ENCODE measurements at regions not wholly inside any gene's neighbourhood (a gene's known extent, or its start where the extent isn't known, plus 50 kb on each side); places are given as distances from the start of the nearest gene placed in this dataset.

DNA sequence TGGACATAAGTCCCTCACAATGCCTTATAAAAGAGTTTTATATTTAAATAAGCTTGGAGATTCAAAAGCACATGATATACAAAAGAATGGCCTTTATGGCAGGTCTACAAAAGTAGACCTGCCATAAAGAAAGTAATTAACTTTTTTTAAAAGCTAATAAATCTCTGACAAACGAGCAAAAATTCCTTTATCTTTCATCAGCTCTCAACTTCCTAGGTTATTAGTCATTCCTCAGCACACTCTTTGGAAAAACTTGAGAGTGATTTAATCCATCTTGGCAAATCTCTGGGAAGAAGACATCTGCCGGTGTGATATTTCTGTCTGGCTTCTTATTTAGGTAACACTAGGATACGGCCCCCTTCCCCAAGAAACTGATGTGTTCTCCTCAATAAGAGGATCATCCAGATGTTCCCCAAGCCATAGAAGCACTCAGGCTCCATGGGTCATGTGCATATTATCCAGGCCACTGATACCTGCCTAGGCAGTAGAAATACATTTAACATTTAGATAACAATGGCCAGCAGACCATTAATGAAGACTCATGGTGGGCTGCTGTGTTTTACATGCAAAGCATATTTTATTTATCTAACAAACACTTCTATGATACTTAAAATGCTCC lies 372.7 kb downstream of the LIG4 start:
- ATAC-seq (no peak), DNase-seq (no peak)
- H3K4me1 Mint-ChIP-seq (ENCODE audit: low read depth), result no peaks in the 10 kb centered on the region
- ChIA-PET POLR2A (no interaction called here), CTCF (no interaction called here)
- H3K36me3 Mint-ChIP-seq (ENCODE audit: low read depth), result no peaks in the 10 kb centered on the region
- no peaks in the 10 kb centered on the region for H3K27me3 Mint-ChIP-seq (ENCODE audit: low read depth)
- H3K27ac Mint-ChIP-seq, result no peak overlapping the region
- no peaks in the 10 kb centered on the region for H3K9me3 Mint-ChIP-seq (ENCODE audit: insufficient read depth)
- H3K4me3 Mint-ChIP-seq, result no peak overlapping the region

DNA sequence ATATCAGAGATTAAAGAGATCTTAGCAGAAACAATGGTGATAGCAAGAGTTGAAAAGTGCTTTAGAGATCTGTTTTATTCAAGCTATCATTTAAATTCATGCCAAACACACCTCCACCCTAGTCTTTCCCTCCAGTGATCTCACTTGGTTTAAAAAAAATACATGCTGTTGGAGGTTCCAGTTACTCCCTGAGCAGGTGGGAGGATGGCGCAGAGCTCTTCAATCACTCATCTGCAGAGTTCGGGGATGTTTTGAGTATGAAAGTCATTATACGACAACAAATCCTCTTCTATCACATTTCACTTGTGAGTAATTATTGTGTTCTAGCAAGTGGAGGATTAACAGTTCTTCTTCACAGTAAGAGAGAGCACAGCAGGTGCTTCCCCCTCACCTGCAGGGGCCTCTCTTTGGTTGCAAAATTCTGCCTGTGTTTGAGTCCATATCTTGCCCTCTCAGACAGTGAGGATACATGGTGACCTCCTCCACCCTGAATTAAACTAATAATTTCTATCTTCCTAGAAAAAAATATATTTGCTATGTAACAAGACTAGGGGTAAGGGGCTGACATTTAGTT lies 376.7 kb downstream of the LIG4 start:
- H3K27ac Mint-ChIP-seq, result no peak overlapping the region
- no peaks in the 10 kb centered on the region for H3K36me3 Mint-ChIP-seq (ENCODE audit: low read depth)
- no peak for DNase-seq
- ATAC-seq, result no peak
- POLR2A ChIA-PET, result no interaction called here
- H3K27me3 Mint-ChIP-seq (ENCODE audit: low read depth), result no peaks in the 10 kb centered on the region
- H3K4me1 Mint-ChIP-seq (ENCODE audit: low read depth), result no peaks in the 10 kb centered on the region
- no peak overlapping the region for H3K4me3 Mint-ChIP-seq
- CTCF ChIA-PET, result no interaction called here
- no peaks in the 10 kb centered on the region for H3K9me3 Mint-ChIP-seq (ENCODE audit: insufficient read depth)

DNA sequence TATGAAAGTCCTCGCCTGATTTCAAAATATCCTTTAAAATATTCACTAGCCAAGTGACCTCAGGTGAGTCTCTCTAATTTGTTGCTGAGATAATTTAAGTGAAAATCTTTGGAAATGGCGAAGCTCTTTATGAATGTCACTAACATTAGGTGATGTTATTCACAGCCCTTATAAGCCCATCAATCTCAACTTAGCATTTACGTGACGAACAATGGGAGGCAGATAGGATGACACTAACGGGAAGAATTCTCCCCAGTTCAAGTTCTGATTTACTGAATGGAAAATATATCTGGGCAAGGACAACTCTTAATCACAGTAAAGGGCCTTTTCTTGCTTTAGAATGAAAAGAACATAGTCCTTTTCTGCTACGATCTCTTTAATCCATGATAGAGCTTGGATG lies 378.7 kb downstream of the LIG4 start:
- H3K27me3 Mint-ChIP-seq (ENCODE audit: low read depth), result no peaks in the 10 kb centered on the region
- no peak for ATAC-seq
- no peaks in the 10 kb centered on the region for H3K9me3 Mint-ChIP-seq (ENCODE audit: insufficient read depth)
- DNase-seq, result no peak
- ChIA-PET CTCF (no interaction called here), POLR2A (no interaction called here)
- H3K27ac Mint-ChIP-seq, result no peak overlapping the region
- H3K4me1 Mint-ChIP-seq (ENCODE audit: low read depth), result no peaks in the 10 kb centered on the region
- no peaks in the 10 kb centered on the region for H3K36me3 Mint-ChIP-seq (ENCODE audit: low read depth)
- H3K4me3 Mint-ChIP-seq, result no peak overlapping the region

DNA sequence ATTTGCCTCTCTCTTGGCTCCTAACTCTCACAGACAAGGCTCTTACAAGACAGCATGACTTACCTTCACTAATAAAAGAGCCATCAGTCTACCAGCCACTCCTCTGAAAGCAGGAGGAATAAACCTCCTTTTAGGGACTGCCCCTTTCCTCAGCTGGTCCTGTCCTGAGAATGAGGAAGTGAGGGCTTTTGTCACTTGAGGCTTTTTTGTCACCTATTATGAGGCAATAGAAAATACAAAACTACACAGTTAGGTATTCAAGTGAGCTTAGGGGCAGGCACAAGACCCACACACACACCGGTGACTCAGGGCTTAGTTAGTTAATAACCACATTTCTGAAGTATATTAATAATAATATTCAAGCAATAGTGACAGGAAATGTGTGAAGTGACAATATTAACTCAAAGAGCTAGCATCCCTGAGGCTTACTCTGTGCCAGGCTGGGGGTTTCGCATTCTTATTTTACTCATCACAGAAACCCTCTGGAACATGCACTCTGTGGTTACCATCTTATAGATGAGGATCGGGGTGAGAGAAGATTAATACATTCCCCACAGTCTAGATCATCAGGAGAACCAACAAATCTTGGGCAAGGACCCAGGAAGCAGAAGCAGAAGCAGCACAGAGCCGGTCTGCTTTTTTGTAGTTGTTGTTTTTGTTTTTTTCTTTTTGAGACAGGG lies 379.9 kb downstream of the LIG4 start:
- Mint-ChIP-seq H3K27me3 (ENCODE audit: low read depth) (no peaks in the 10 kb centered on the region), H3K4me3 (no peak overlapping the region), H3K27ac (no peak overlapping the region), H3K36me3 (ENCODE audit: low read depth) (no peaks in the 10 kb centered on the region), H3K4me1 (ENCODE audit: low read depth) (no peaks in the 10 kb centered on the region), H3K9me3 (ENCODE audit: insufficient read depth) (no peaks in the 10 kb centered on the region)
- CTCF ChIA-PET, result no interaction called here
- no peak for DNase-seq
- POLR2A ChIA-PET, result no interaction called here
- no peak for ATAC-seq

DNA sequence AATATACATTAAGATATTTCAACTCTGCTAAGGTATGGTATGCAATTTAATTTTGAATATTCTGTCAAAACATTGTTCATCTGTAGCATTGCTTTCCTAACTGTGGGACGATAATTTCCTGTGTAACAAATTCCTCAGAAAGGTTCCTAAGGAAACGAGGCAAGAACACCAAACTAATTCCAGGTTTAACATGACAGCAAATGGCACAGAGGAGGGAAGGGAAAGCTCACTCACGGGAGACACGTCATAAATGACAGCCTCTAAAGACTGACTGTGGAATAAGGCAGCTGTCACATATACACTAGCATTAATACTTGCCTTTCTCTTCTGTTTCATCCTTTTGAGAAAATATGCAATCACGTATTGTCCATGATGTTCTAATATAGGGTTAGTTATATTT lies 380.6 kb downstream of the LIG4 start:
- no peak for ATAC-seq
- Mint-ChIP-seq H3K27me3 (ENCODE audit: low read depth) (no peaks in the 10 kb centered on the region), H3K4me1 (ENCODE audit: low read depth) (no peaks in the 10 kb centered on the region), H3K9me3 (ENCODE audit: insufficient read depth) (no peaks in the 10 kb centered on the region), H3K4me3 (no peak overlapping the region), H3K36me3 (ENCODE audit: low read depth) (no peaks in the 10 kb centered on the region), H3K27ac (no peak overlapping the region)
- ChIA-PET POLR2A (no interaction called here), CTCF (no interaction called here)
- no peak for DNase-seq

DNA sequence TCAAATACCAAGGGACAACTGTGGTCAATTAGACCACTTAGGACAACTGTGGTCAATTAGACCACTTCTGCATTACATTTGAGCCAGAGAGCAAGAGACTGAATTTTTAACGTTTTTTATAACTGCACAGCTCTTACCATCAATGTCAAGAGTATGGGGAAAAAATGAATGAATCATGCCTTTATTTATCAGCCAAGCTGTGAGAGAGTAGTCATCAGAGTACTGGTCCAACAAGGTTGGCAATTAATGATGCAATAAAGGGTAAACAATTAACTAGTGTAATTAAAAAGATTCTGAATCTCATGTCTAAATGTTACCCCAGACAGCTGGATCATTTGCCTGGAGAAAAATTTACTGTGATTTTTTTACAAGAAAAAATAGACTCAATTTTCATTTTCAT lies 381.1 kb downstream of the LIG4 start:
- no peak for DNase-seq
- H3K9me3 Mint-ChIP-seq (ENCODE audit: insufficient read depth), result no peaks in the 10 kb centered on the region
- POLR2A ChIA-PET, result no interaction called here
- no peaks in the 10 kb centered on the region for H3K36me3 Mint-ChIP-seq (ENCODE audit: low read depth)
- H3K27ac Mint-ChIP-seq, result no peak overlapping the region
- H3K4me3 Mint-ChIP-seq, result no peak overlapping the region
- H3K4me1 Mint-ChIP-seq (ENCODE audit: low read depth), result no peaks in the 10 kb centered on the region
- CTCF ChIA-PET, result no interaction called here
- no peaks in the 10 kb centered on the region for H3K27me3 Mint-ChIP-seq (ENCODE audit: low read depth)
- no peak for ATAC-seq

DNA sequence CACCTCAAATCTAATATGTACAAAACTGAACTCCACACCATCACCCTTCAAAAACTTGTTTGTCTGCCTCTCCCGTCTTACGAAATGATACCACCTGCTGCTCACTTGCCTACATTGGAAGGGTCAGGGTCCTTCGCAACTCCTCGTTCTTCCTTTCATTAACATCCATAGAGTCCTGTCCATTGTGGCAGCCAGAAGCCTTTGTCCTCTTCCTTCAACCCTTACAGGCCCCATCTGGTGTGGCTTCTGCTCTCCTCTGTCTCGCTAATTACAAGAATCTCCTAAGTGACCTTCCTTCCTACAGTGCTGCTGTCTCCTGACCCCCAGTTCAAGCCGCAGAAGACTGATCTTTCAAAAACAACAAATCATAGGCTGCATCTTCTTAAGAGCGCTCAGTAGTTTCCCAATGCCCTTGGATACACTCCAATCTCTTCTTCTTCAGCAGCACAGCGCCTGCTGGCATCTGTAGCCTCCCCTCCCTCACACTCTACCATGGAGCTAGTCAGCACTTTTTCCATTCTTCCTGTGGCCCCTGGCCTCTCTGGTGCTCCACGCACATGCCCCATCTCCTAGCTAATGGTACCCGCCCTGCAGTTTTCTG lies 382.7 kb downstream of the LIG4 start:
- H3K4me1 Mint-ChIP-seq (ENCODE audit: low read depth), result no peaks in the 10 kb centered on the region
- no peaks in the 10 kb centered on the region for H3K27me3 Mint-ChIP-seq (ENCODE audit: low read depth)
- no peaks in the 10 kb centered on the region for H3K36me3 Mint-ChIP-seq (ENCODE audit: low read depth)
- no peaks in the 10 kb centered on the region for H3K9me3 Mint-ChIP-seq (ENCODE audit: insufficient read depth)
- ATAC-seq (no peak), DNase-seq (no peak)
- ChIA-PET CTCF (no interaction called here), POLR2A (no interaction called here)
- no peak overlapping the region for H3K27ac Mint-ChIP-seq
- no peak overlapping the region for H3K4me3 Mint-ChIP-seq

DNA sequence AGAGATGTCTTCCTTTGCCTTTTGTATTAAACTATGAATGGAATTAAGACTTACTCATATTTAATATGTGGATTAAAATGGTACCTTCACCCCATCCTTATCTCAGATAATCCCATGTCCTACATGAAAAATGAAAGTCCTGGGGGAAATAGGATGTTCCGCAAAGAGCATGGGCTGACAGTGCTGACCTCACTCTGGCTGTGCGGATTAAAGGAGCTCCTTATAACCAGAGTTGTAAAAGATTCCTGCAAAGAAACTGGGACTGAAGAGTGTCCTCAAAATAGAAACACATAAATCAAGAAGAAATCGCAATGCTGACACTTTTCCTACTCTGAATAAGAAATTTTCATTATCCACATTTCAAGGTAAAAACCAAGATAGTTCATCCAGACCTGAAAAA lies 384.5 kb downstream of the LIG4 start:
- POLR2A ChIA-PET, result no interaction called here
- Mint-ChIP-seq H3K27me3 (ENCODE audit: low read depth) (no peaks in the 10 kb centered on the region), H3K4me3 (no peak overlapping the region), H3K4me1 (ENCODE audit: low read depth) (no peaks in the 10 kb centered on the region), H3K9me3 (ENCODE audit: insufficient read depth) (no peaks in the 10 kb centered on the region), H3K36me3 (ENCODE audit: low read depth) (no peaks in the 10 kb centered on the region), H3K27ac (no peak overlapping the region)
- CTCF ChIA-PET, result no interaction called here
- DNase-seq (no peak), ATAC-seq (no peak)

DNA sequence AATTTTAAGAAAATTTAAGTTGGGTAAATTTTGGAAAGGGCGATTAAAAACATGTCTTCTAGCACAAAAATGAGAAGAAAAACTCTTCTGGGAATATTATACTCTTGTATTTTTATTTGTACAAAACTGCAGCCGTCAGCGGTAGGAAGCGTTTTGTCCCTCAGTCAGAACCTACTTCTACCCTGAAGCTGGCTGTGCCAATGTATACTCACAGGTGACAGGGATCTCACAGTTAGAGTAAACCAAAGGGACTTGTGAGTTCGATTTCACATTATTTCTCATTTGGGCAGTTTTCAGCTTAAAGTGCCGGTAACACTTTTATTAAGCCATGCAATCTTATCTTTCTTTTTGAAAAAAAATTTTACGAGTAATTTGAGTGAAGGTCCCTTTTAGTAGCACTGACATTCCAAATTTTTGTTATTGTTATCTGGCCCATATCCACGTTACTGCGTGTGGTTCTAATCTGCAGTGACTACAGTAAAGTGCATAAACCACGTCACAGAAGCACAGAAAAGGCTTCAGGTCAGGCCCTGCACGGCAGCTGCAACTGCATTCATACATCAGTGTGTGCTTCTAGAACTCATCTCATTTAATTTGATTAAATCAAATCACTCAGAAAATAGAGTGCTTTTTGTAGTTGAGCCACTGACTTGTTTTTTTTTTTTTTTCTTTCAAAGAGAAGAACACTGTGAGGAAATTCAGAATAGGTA lies 387.3 kb downstream of the LIG4 start:
- Mint-ChIP-seq H3K4me1 (ENCODE audit: low read depth) (no peaks in the 10 kb centered on the region), H3K4me3 (no peak overlapping the region), H3K9me3 (ENCODE audit: insufficient read depth) (peaks cover 3% of the 10 kb centered on the region), H3K36me3 (ENCODE audit: low read depth) (no peaks in the 10 kb centered on the region), H3K27me3 (ENCODE audit: low read depth) (no peaks in the 10 kb centered on the region), H3K27ac (no peak overlapping the region)
- no peak for DNase-seq
- POLR2A ChIA-PET, result no interaction called here
- CTCF ChIA-PET, result no interaction called here
- ATAC-seq, result no peak

DNA sequence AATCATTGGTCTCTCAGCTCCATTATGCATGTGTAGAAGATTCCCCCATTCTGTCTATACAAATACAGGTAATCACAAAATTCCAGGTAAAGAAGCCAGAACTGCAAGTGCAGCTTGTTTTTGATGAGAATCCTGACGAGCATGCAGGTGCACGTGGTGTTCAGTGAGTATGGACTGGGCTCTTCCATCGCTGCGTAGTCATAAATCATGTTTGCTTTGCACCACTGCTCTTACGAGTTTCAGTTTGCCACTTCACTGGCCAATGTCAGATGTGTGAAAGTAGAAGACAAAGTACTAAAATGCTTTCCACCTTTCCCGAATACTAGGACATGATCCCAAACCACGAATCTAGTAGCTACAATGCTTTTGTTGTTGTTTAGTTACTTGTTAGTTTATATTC lies 390.7 kb downstream of the LIG4 start:
- no peaks in the 10 kb centered on the region for H3K27me3 Mint-ChIP-seq (ENCODE audit: low read depth)
- ChIA-PET POLR2A (no interaction called here), CTCF (interaction anchor here (0.6 kb wide), 1 partner anchor 381 kb away, joined by 3 read pairs; no protein-coding TSS in a partner anchor)

DNA sequence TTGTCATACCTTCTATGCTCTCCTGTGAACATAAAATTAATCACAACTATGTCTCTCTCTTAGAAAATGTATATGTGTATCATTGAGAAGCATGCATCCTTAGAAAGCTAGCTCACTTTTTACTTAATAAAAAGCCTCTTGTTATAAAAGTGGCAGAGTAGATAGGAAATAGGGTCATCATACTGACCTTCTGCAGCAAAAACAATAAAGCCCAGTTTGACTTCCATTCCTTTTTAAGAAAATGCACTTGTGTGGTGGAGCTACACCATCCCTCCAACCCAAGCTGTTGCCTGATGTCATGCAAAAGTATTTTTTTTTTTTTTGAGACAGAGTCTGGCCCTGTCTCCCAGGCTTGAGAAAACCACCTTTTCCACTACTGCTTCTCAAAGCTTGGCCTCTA lies 393.3 kb downstream of the LIG4 start:
- DNase-seq, result no peak

More for the DNA sequence above, 390.7 kb downstream of the LIG4 start:
- no peak for DNase-seq
- H3K9me3 Mint-ChIP-seq (ENCODE audit: insufficient read depth), result peaks cover 3% of the 10 kb centered on the region
- H3K4me3 Mint-ChIP-seq, result no peak overlapping the region
- no peak for ATAC-seq
- H3K4me1 Mint-ChIP-seq (ENCODE audit: low read depth), result no peaks in the 10 kb centered on the region
- H3K36me3 Mint-ChIP-seq (ENCODE audit: low read depth), result no peaks in the 10 kb centered on the region
- H3K27ac Mint-ChIP-seq, result no peak overlapping the region

DNA sequence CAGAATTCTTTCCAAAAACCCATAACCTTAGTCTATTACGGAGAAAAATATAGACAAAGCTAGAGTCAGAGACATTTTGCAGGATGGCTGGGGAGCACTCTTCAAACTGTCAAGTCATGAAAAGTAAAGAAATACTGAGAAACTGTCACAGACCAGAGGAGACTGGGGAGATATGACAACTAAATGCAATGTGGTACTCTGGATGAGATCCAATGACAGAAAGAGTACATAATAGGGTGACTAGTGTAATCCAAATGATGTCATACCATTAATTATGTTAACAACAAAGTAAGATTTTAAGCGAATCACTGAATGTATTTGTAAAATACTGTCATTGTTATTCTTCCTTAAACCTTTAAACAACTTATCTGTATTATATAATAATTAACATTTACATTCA lies 393.8 kb downstream of the LIG4 start:
- Mint-ChIP-seq H3K4me1 (ENCODE audit: low read depth) (no peaks in the 10 kb centered on the region), H3K27ac (no peak overlapping the region), H3K27me3 (ENCODE audit: low read depth) (no peaks in the 10 kb centered on the region), H3K9me3 (ENCODE audit: insufficient read depth) (peaks cover 3% of the 10 kb centered on the region), H3K4me3 (no peak overlapping the region), H3K36me3 (ENCODE audit: low read depth) (no peaks in the 10 kb centered on the region)
- ChIA-PET POLR2A (no interaction called here), CTCF (no interaction called here)
- DNase-seq (no peak), ATAC-seq (no peak)

More for the DNA sequence above, 393.3 kb downstream of the LIG4 start:
- no peaks in the 10 kb centered on the region for H3K36me3 Mint-ChIP-seq (ENCODE audit: low read depth)
- H3K27me3 Mint-ChIP-seq (ENCODE audit: low read depth), result no peaks in the 10 kb centered on the region
- no peak for ATAC-seq
- no peaks in the 10 kb centered on the region for H3K4me1 Mint-ChIP-seq (ENCODE audit: low read depth)
- ChIA-PET POLR2A (no interaction called here), CTCF (no interaction called here)
- H3K4me3 Mint-ChIP-seq, result no peak overlapping the region
- peaks cover 3% of the 10 kb centered on the region for H3K9me3 Mint-ChIP-seq (ENCODE audit: insufficient read depth)
- H3K27ac Mint-ChIP-seq, result no peak overlapping the region
